GM18909 (cell line): ENCODE measurements at regions not wholly inside any gene's neighbourhood (a gene's known extent, or its start where the extent isn't known, plus 50 kb on each side); places are given as distances from the start of the nearest gene placed in this dataset.

Source experiments
- ATAC-seq: cut with Tn5 transposase; IDR thresholded peaks from one replicate; pipeline ENCODE4 v1.9.1; 2021; ENCODE audit warnings: mild to moderate bottlenecking; ENCODE audit not compliant: unreplicated experiment, poor library complexity

DNA sequence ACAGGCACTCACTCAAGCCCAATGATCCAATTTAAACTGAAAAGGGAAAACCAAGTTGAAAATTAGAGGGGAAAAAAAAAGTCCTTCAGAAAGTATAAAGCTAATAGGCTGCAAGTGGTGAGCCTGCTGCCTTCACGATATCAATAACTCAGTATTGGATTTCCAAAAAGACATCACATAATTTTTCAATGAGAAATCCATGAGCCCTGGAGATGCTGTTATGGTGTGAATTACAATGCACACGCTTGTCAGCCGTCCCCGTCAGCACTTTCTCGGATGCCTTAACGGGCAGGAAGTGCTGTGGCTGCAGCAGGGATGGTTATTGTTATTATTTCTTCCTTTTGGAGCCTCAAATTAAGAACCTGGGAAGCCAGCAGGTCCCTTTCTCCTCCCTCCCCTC, 138.5 kb downstream of the DHX35 start:
- ATAC-seq: no peak

DNA sequence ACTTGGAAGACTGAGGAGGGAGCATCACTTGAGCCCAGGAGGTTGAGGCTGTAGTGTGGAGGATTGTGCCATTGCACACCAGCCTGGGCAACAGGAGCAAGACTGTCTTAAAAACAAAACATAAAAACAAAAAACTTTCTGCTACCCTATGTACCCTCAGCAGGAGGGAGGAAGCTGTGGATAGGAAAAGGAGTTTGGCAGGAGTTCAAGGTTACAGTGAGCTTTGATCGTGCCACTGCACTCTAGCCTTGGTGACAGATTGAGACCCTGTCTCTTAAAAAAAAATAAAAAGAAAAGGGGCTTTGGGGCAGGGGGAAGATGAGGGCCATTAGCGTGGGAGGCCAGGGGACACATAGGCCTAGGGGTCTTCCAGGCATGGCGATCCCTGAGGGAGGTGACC, 135.7 kb downstream of the DHX35 start:
- no peak for ATAC-seq

GRCh38 chr20:39095870-39096269, 133.7 kb downstream of the DHX35 start:
- ATAC-seq: no peak

DNA sequence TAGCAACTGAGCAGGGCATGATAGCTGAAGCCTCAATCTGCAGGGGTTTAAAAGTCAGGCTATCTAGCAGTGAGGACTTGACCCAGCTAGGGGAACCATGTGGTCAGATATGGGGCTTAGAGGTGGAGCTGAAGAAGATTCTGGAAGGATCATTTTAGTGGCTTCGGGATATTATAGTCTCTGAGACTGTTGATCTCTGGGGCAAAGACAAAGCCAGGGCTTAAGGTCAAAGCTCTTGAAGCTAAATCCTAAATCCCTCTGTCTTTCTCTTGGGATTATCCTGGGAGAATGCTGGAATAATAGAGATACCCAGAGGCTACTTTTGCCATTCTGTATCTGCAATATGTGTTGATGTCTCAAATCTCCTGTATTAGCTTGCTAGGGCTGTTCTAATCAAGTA, 132.2 kb downstream of the DHX35 start:
- no peak for ATAC-seq

DNA sequence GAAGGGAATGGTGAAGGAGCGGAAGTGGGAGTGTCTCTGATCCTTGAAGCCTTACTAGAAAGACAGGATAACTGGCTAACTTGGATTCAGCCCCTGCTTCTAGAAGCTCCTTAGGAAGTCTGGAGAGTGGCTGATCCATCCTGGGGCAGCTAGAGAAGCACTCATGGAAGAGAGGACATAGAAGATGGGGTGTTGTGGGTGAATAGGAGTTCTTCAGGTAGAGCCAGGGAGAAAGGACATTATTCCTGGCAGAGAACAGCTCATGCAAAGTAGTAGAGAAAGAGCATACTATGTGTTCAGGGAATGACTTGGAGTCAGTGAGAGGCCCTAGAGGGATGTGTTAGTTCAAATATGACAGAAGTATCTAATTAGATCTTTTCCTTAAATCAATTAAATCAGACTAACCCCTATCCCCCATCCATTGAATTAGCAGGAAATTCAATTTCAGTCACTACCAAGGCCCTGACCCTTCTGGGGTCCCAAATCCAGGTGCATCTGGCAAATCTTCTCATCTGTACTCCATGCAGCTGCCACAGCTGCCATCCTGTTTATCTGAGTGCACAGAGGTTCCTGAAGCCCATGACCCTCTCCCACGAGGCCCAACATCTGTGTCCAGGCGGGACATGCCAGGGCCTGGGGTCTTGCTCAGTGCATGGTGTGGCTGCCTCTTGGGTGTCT, 130.7 kb downstream of the DHX35 start:
- ATAC-seq: no peak

DNA sequence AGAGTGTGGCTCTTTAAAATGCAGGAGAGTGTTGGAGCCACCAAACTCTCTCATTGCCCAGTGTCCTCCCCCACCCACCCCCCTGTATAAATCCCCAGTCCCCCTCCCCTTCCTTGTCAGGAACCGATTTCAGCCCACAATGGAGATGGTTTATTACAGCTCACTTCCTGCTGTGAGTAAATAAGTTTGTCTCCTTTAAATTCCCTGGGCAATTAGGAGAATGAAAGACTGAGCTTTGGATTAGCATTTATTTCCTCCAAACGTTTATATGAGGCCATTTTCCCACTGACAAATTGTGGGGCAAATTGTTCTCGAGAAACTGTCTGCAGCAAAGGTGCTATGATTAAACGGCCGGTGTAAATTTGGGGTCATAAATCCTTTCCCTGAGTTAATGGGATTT, 128.8 kb downstream of the DHX35 start:
- no peak for ATAC-seq

DNA sequence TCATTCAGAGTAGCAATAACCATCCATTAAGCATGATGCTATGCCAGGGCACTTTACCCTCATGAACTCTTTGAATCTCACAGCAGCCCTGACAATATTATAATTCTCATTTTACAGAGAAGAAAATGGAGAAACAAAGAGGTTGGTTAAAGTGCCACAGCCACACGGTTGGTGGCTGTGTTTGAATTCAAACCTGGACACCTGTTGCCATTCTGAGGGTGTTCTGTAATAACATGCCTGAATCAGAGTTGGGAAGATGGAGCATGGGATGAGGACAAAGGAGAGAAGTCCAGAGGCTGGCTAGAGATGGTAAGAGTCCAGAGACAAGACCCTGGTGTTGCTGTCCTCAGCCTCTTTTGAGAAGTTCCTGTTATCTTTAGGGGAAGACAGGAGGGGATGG, 127.7 kb downstream of the DHX35 start:
- no peak for ATAC-seq
